WTC11 (cell line): ENCODE measurements at regions not wholly inside any gene's neighbourhood (a gene's known extent, or its start where the extent isn't known, plus 50 kb on each side); places are given as distances from the start of the nearest gene placed in this dataset.

Experiments
- ATAC-seq: fragments of 200-7000 bp; cut with Tn5 transposase; 2 replicates; pipeline ENCODE4 v1.10.0; 2021; ENCODE audit warnings: mild to moderate bottlenecking, moderate library complexity
- CTCF ChIA-PET: fragments of 300-600 bp; sonication (Branson Sonifier 250); formaldehyde crosslinking; loops from one replicate; lab custom pipeline; 2021; ENCODE audit warnings: antibody characterized with exemption; lab: Charles Lee
- POLR2A ChIA-PET: fragments of 350-600 bp; sonication (Branson Sonifier 250); formaldehyde crosslinking; loops from one replicate; lab custom pipeline; 2021; ENCODE audit warnings: antibody characterized with exemption; lab: Charles Lee
- DNase-seq: peaks from one replicate; pipeline ENCODE4 v3.0.0; 2021; ENCODE audit warnings: low spot score
- H3K27ac Mint-ChIP-seq: 2 replicates; pipeline ENCODE4 v1.8.0; 2021; ENCODE audit warnings: mixed read lengths
- H3K27me3 Mint-ChIP-seq: 2 replicates; pipeline ENCODE4 v1.8.0; 2021; ENCODE audit warnings: low read depth, mild to moderate bottlenecking, moderate library complexity, mixed read lengths
- H3K36me3 Mint-ChIP-seq: 2 replicates; pipeline ENCODE4 v1.8.0; 2021; ENCODE audit warnings: mixed read lengths
- H3K4me1 Mint-ChIP-seq: 2 replicates; pipeline ENCODE4 v1.8.0; 2022; ENCODE audit warnings: mixed read lengths
- H3K4me3 Mint-ChIP-seq: 2 replicates; pipeline ENCODE4 v1.8.0; 2021; ENCODE audit warnings: mild to moderate bottlenecking, moderate library complexity, mixed read lengths
- H3K9me3 Mint-ChIP-seq: 2 replicates; pipeline ENCODE4 v1.8.0; 2021; ENCODE audit warnings: mixed read lengths
- ATF2 ChIP-seq: sonication (generic); formaldehyde crosslinking; IDR thresholded peaks from 2 replicates; pipeline ENCODE4 v1.8.1; 2022; ENCODE audit warnings: low read depth, missing genetic modification reagents, borderline replicate concordance
- CREM ChIP-seq: sonication (generic); formaldehyde crosslinking; IDR thresholded peaks from 2 replicates; pipeline ENCODE4 v1.8.1; 2022; ENCODE audit warnings: mild to moderate bottlenecking, missing genetic modification reagents, moderate library complexity
- CTCF ChIP-seq: fragments of 200-600 bp; IDR thresholded peaks from 2 replicates; pipeline ENCODE4 v1.8.0; 2022; ENCODE audit warnings: antibody characterized with exemption
- E2F1 ChIP-seq: sonication (generic); formaldehyde crosslinking; IDR thresholded peaks from 2 replicates; pipeline ENCODE4 v1.8.0; 2022; ENCODE audit warnings: mild to moderate bottlenecking, missing genetic modification reagents
- E2F4 ChIP-seq: sonication (generic); formaldehyde crosslinking; IDR thresholded peaks from 2 replicates; pipeline ENCODE4 v1.8.1; 2022; ENCODE audit warnings: low read depth, mild to moderate bottlenecking, moderate library complexity, missing genetic modification reagents, borderline replicate concordance
- E2F5 ChIP-seq: sonication (generic); formaldehyde crosslinking; IDR thresholded peaks from 2 replicates; pipeline ENCODE4 v1.8.1; 2022; ENCODE audit warnings: mild to moderate bottlenecking, moderate library complexity, missing genetic modification reagents
- EMX1 ChIP-seq: fragments of 250-450 bp; sonication (Bioruptor Pico); IDR thresholded peaks from 2 replicates; pipeline ENCODE4 v1.8.0; 2021; ENCODE audit warnings: mild to moderate bottlenecking
- ERG ChIP-seq: fragments of 250-450 bp; sonication (Bioruptor Pico); IDR thresholded peaks from 2 replicates; pipeline ENCODE4 v1.8.0; 2021; ENCODE audit warnings: mild to moderate bottlenecking
- FOXK1 ChIP-seq: sonication (generic); formaldehyde crosslinking; IDR thresholded peaks from 2 replicates; pipeline ENCODE4 v1.8.0; 2022; ENCODE audit warnings: mild to moderate bottlenecking, moderate library complexity, missing genetic modification reagents
- GABPB1 ChIP-seq: sonication (generic); formaldehyde crosslinking; IDR thresholded peaks from 2 replicates; pipeline ENCODE4 v1.8.1; 2023; ENCODE audit warnings: mild to moderate bottlenecking, missing genetic modification reagents
- HMGXB4 ChIP-seq: sonication (generic); formaldehyde crosslinking; IDR thresholded peaks from 2 replicates; pipeline ENCODE4 v1.8.1; 2023; ENCODE audit warnings: mild to moderate bottlenecking, moderate library complexity, missing genetic modification reagents
- JAZF1 ChIP-seq: fragments of 250-450 bp; sonication (Bioruptor Pico); IDR thresholded peaks from 2 replicates; pipeline ENCODE4 v1.9.0; 2021; ENCODE audit warnings: moderate library complexity, mild to moderate bottlenecking, inconsistent platforms
- JUN ChIP-seq: sonication (generic); formaldehyde crosslinking; IDR thresholded peaks from 2 replicates; pipeline ENCODE4 v1.8.0; 2023; ENCODE audit warnings: mild to moderate bottlenecking, missing genetic modification reagents
- NFATC4 ChIP-seq: fragments of 250-450 bp; sonication (Bioruptor Pico); IDR thresholded peaks from 2 replicates; pipeline ENCODE4 v1.9.0; 2021; ENCODE audit warnings: mild to moderate bottlenecking
- NFE2L1 ChIP-seq: sonication (generic); formaldehyde crosslinking; IDR thresholded peaks from 2 replicates; pipeline ENCODE4 v1.8.1; 2023; ENCODE audit warnings: missing genetic modification reagents
- PREB ChIP-seq: sonication (generic); formaldehyde crosslinking; IDR thresholded peaks from 2 replicates; pipeline ENCODE4 v1.8.1; 2022; ENCODE audit warnings: mild to moderate bottlenecking, missing genetic modification reagents, moderate library complexity, borderline replicate concordance
- SP1 ChIP-seq: sonication (generic); formaldehyde crosslinking; conservative IDR thresholded peaks from 2 replicates; pipeline ENCODE4 v1.8.1; 2022; ENCODE audit warnings: missing genetic modification reagents
- STAT6 ChIP-seq: sonication (generic); formaldehyde crosslinking; conservative IDR thresholded peaks from 2 replicates; pipeline ENCODE4 v1.8.1; 2023; ENCODE audit warnings: mild to moderate bottlenecking, low read depth, missing genetic modification reagents, moderate library complexity
- TEAD4 ChIP-seq: sonication (generic); formaldehyde crosslinking; IDR thresholded peaks from 2 replicates; pipeline ENCODE4 v1.8.0; 2022; ENCODE audit warnings: mild to moderate bottlenecking, missing genetic modification reagents
- ZNF263 ChIP-seq: sonication (generic); formaldehyde crosslinking; IDR thresholded peaks from 2 replicates; pipeline ENCODE4 v1.8.1; 2022; ENCODE audit warnings: low read depth, mild to moderate bottlenecking, moderate library complexity, missing genetic modification reagents

GRCh38 chr19:56947206-56947605 lies 106.7 kb upstream of the PEG3 start:
- Mint-ChIP-seq H3K4me3 (no peak overlapping the region), H3K4me1 (no peaks in the 10 kb centered on the region), H3K27ac (no peak overlapping the region), H3K9me3 (peaks cover 81% of the 10 kb centered on the region), H3K27me3 (peaks cover 11% of the 10 kb centered on the region), H3K36me3 (peaks cover 64% of the 10 kb centered on the region)
- CTCF ChIA-PET, result no interaction called here
- TF ChIP-seq FOXK1, result no peak
- no peak for TF ChIP-seq JAZF1 (CRISPR knock-in tag)
- no peak for TF ChIP-seq NFE2L1 (CRISPR knock-in tag)
- TF ChIP-seq EMX1 (CRISPR knock-in tag), result no peak
- TF ChIP-seq TEAD4 (CRISPR knock-in tag), result no peak
- TF ChIP-seq ERG (CRISPR knock-in tag), result no peak
- TF ChIP-seq SP1 (CRISPR knock-in tag), result no peak
- TF ChIP-seq GABPB1, result no peak
- no peak for TF ChIP-seq NFATC4 (CRISPR knock-in tag)
- TF ChIP-seq PREB, result no peak
- no peak for ATAC-seq
- DNase-seq, result no peak
- POLR2A ChIA-PET, result no interaction called here

- TF ChIP-seq GABPB1, result no peak
- no peak for TF ChIP-seq ZNF263
- peaks cover 87% of the 10 kb centered on the region for H3K9me3 Mint-ChIP-seq
- POLR2A ChIA-PET, result interaction anchor here (0.7 kb wide), 1 partner anchor 581 kb away, joined by 3 read pairs; no protein-coding TSS in a partner anchor
Measured at GRCh38 chr19:56949626-56950025, 109.1 kb upstream of the PEG3 start.

GRCh38 chr19:56951672-56952071 lies 111.1 kb upstream of the PEG3 start:
- no peak overlapping the region for H3K4me3 Mint-ChIP-seq
- peaks cover 72% of the 10 kb centered on the region for H3K36me3 Mint-ChIP-seq
- ATAC-seq, result no peak
- H3K4me1 Mint-ChIP-seq, result no peaks in the 10 kb centered on the region
- peaks cover 10% of the 10 kb centered on the region; the same call in 1 of the 2 replicates for H3K27me3 Mint-ChIP-seq
- ChIA-PET POLR2A (no interaction called here), CTCF (no interaction called here)
- no peak overlapping the region for H3K27ac Mint-ChIP-seq
- DNase-seq, result no peak
- H3K9me3 Mint-ChIP-seq, result peaks cover 86% of the 10 kb centered on the region
- TF ChIP-seq CTCF (no peak), E2F4 (CRISPR knock-in tag) (no peak), ATF2 (CRISPR knock-in tag) (no peak), E2F1 (CRISPR knock-in tag) (no peak), HMGXB4 (CRISPR knock-in tag) (no peak), E2F5 (no peak), JUN (CRISPR knock-in tag) (no peak), CREM (no peak), STAT6 (CRISPR knock-in tag) (no peak)

More at GRCh38 chr19:56949626-56950025, 109.1 kb upstream of the PEG3 start:
- no peak overlapping the region for H3K27ac Mint-ChIP-seq
- H3K36me3 Mint-ChIP-seq, result peaks cover 69% of the 10 kb centered on the region
- H3K4me3 Mint-ChIP-seq, result no peak overlapping the region
- DNase-seq, result no peak
- CTCF ChIA-PET, result no interaction called here
- peaks cover 9% of the 10 kb centered on the region for H3K27me3 Mint-ChIP-seq
- no peaks in the 10 kb centered on the region for H3K4me1 Mint-ChIP-seq
- no peak for ATAC-seq
